Activated naive CD4-positive, alpha-beta T cell treated with anti-CD3 and anti-CD28 coated beads for 36 hours (primary cell): ENCODE measurements at regions not wholly inside any gene's neighbourhood (a gene's known extent, or its start where the extent isn't known, plus 50 kb on each side); places are given as distances from the start of the nearest gene placed in this dataset.
"Not testable (repeated sequence)": the region's sequence is repeated elsewhere in the genome, so short reads cannot be mapped to it uniquely, and the experiment has no call there.

Experiments
- CTCF ChIA-PET: fragments of 350-600 bp; sonication (Branson Sonifier 250); formaldehyde crosslinking; loops from one replicate; lab custom pipeline; 2021; ENCODE audit warnings: antibody characterized with exemption; lab: Charles Lee
- DNase-seq: peaks from one replicate; pipeline ENCODE4 v3.0.0-alpha.2; 2020
- H3K27ac Mint-ChIP-seq: one replicate; pipeline ENCODE4 v1.8.0; 2021; ENCODE audit warnings: mild to moderate bottlenecking, mixed read lengths
- H3K27me3 Mint-ChIP-seq: one replicate; pipeline ENCODE4 v1.8.0; 2021; ENCODE audit warnings: low read depth, mixed read lengths
- H3K36me3 Mint-ChIP-seq: one replicate; pipeline ENCODE4 v1.8.0; 2021; ENCODE audit warnings: low read depth, mixed read lengths
- H3K4me1 Mint-ChIP-seq: one replicate; pipeline ENCODE4 v1.8.0; 2021; ENCODE audit warnings: low read depth, mixed read lengths
- H3K4me3 Mint-ChIP-seq: one replicate; pipeline ENCODE4 v1.8.0; 2021; ENCODE audit warnings: mild to moderate bottlenecking, moderate library complexity, mixed read lengths
- H3K9me3 Mint-ChIP-seq: one replicate; pipeline ENCODE4 v1.8.0; 2021; ENCODE audit warnings: mixed read lengths
- intact Hi-C: fragments of 100-400 bp; cut with micrococcal nuclease; formaldehyde crosslinking; loops from one replicate; pipeline ENCODE4 v1.15.1; 2023

GRCh38 chr20:52019313-52019712 lies 172.3 kb downstream of the ZFP64 start:
- Mint-ChIP-seq H3K36me3 (no peaks in the 10 kb centered on the region), H3K27me3 (no peaks in the 10 kb centered on the region), H3K27ac (no peak overlapping the region), H3K9me3 (no peaks in the 10 kb centered on the region), H3K4me3 (no peak overlapping the region), H3K4me1 (no peaks in the 10 kb centered on the region)
- CTCF ChIA-PET, result no interaction called here
- DNase-seq, result no peak
- intact Hi-C loops, result no loop called here

GRCh38 chr20:52017669-52018317 lies 173.8 kb downstream of the ZFP64 start:
- H3K27ac Mint-ChIP-seq, result no peak overlapping the region
- CTCF ChIA-PET, result interaction anchor here (0.7 kb wide), 1 partner anchor 735 kb away, joined by 3 read pairs; no protein-coding TSS in a partner anchor
- no peaks in the 10 kb centered on the region for H3K4me1 Mint-ChIP-seq
- intact Hi-C loops, result no loop called here
- no peak overlapping the region for H3K4me3 Mint-ChIP-seq
- H3K36me3 Mint-ChIP-seq, result no peaks in the 10 kb centered on the region
- H3K27me3 Mint-ChIP-seq, result no peaks in the 10 kb centered on the region
- no peaks in the 10 kb centered on the region for H3K9me3 Mint-ChIP-seq
- no peak for DNase-seq

- H3K27me3 Mint-ChIP-seq, result no peaks in the 10 kb centered on the region
- no peak overlapping the region for H3K4me3 Mint-ChIP-seq
- H3K9me3 Mint-ChIP-seq, result peaks cover 6% of the 10 kb centered on the region
- H3K4me1 Mint-ChIP-seq, result no peaks in the 10 kb centered on the region
- intact Hi-C loops, result no loop called here
- no peaks in the 10 kb centered on the region for H3K36me3 Mint-ChIP-seq
- H3K27ac Mint-ChIP-seq, result no peak overlapping the region
- no peak for DNase-seq
- CTCF ChIA-PET, result no interaction called here
These were observed 175.6 kb downstream of the ZFP64 start for GRCh38 chr20:52016022-52016421.

- CTCF ChIA-PET, result no interaction called here
- Mint-ChIP-seq H3K4me3 (no peak overlapping the region), H3K27me3 (peaks cover 2% of the 10 kb centered on the region), H3K4me1 (no peaks in the 10 kb centered on the region), H3K36me3 (peaks cover 3% of the 10 kb centered on the region), H3K27ac (no peak overlapping the region), H3K9me3 (peaks cover 13% of the 10 kb centered on the region)
- DNase-seq, result no peak
- intact Hi-C loops, result no loop called here
These were observed 176.4 kb downstream of the ZFP64 start for GRCh38 chr20:52015155-52015554.

GRCh38 chr20:52012079-52012478 lies 179.5 kb downstream of the ZFP64 start:
- intact Hi-C loops, result no loop called here

GRCh38 chr20:52011093-52011492 lies 180.5 kb downstream of the ZFP64 start:
- Mint-ChIP-seq H3K4me1 (no peaks in the 10 kb centered on the region), H3K36me3 (peaks cover 3% of the 10 kb centered on the region), H3K27me3 (peaks cover 4% of the 10 kb centered on the region), H3K27ac (no peak overlapping the region), H3K9me3 (peaks cover 14% of the 10 kb centered on the region), H3K4me3 (no peak overlapping the region)
- DNase-seq, result no peak
- CTCF ChIA-PET, result interaction anchor here (0.6 kb wide), 1 partner anchor 180 kb away, joined by 3 read pairs; no protein-coding TSS in a partner anchor
- intact Hi-C loops, result no loop called here

More at GRCh38 chr20:52012079-52012478, 179.5 kb downstream of the ZFP64 start:
- Mint-ChIP-seq H3K27me3 (peaks cover 3% of the 10 kb centered on the region), H3K27ac (no peak overlapping the region), H3K4me3 (no peak overlapping the region), H3K36me3 (peaks cover 3% of the 10 kb centered on the region), H3K9me3 (peaks cover 14% of the 10 kb centered on the region), H3K4me1 (no peaks in the 10 kb centered on the region)
- DNase-seq, result no peak
- CTCF ChIA-PET, result no interaction called here

GRCh38 chr20:52010541-52010940 lies 181.0 kb downstream of the ZFP64 start:
- intact Hi-C loops, result no loop called here
- Mint-ChIP-seq H3K4me1 (no peaks in the 10 kb centered on the region), H3K36me3 (peaks cover 3% of the 10 kb centered on the region), H3K9me3 (peaks cover 14% of the 10 kb centered on the region), H3K27ac (no peak overlapping the region), H3K27me3 (peaks cover 4% of the 10 kb centered on the region), H3K4me3 (no peak overlapping the region)
- DNase-seq, result no peak
- CTCF ChIA-PET, result no interaction called here

GRCh38 chr20:52008874-52009273 lies 182.7 kb downstream of the ZFP64 start:
- Mint-ChIP-seq H3K27me3 (peaks cover 4% of the 10 kb centered on the region), H3K36me3 (peaks cover 3% of the 10 kb centered on the region), H3K9me3 (peaks cover 14% of the 10 kb centered on the region), H3K27ac (no peak overlapping the region), H3K4me3 (no peak overlapping the region), H3K4me1 (no peaks in the 10 kb centered on the region)
- intact Hi-C loops, result no loop called here
- DNase-seq, result no peak
- CTCF ChIA-PET, result no interaction called here

GRCh38 chr20:52004715-52005114 lies 186.9 kb downstream of the ZFP64 start:
- intact Hi-C loops, result no loop called here
- CTCF ChIA-PET, result no interaction called here
- DNase-seq, result no peak
- no peaks in the 10 kb centered on the region for H3K36me3 Mint-ChIP-seq
- H3K9me3 Mint-ChIP-seq, result no peaks in the 10 kb centered on the region
- no peak overlapping the region for H3K4me3 Mint-ChIP-seq
- H3K27me3 Mint-ChIP-seq, result peaks cover 6% of the 10 kb centered on the region
- no peak overlapping the region for H3K27ac Mint-ChIP-seq
- H3K4me1 Mint-ChIP-seq, result no peaks in the 10 kb centered on the region

GRCh38 chr20:52004018-52004417 lies 187.6 kb downstream of the ZFP64 start:
- Mint-ChIP-seq H3K27me3 (peaks cover 6% of the 10 kb centered on the region), H3K36me3 (no peaks in the 10 kb centered on the region), H3K4me1 (no peaks in the 10 kb centered on the region), H3K27ac (no peak overlapping the region), H3K4me3 (no peak overlapping the region), H3K9me3 (no peaks in the 10 kb centered on the region)
- DNase-seq, result no peak
- CTCF ChIA-PET, result no interaction called here
- intact Hi-C loops, result no loop called here

- intact Hi-C loops, result no loop called here
- Mint-ChIP-seq H3K4me3 (no peak overlapping the region), H3K27ac (no peak overlapping the region), H3K27me3 (peaks cover 6% of the 10 kb centered on the region), H3K9me3 (no peaks in the 10 kb centered on the region), H3K4me1 (no peaks in the 10 kb centered on the region), H3K36me3 (no peaks in the 10 kb centered on the region)
- DNase-seq, result no peak
- CTCF ChIA-PET, result no interaction called here
These were observed 188.2 kb downstream of the ZFP64 start for GRCh38 chr20:52003415-52003814.

- no peaks in the 10 kb centered on the region for H3K4me1 Mint-ChIP-seq
- H3K9me3 Mint-ChIP-seq, result no peaks in the 10 kb centered on the region
- DNase-seq, result no peak
- peaks cover 5% of the 10 kb centered on the region for H3K27me3 Mint-ChIP-seq
- H3K27ac Mint-ChIP-seq, result no peak overlapping the region
- H3K4me3 Mint-ChIP-seq, result no peak overlapping the region
- no peaks in the 10 kb centered on the region for H3K36me3 Mint-ChIP-seq
- CTCF ChIA-PET, result no interaction called here
- intact Hi-C loops, result no loop called here
These were observed 189.4 kb downstream of the ZFP64 start for GRCh38 chr20:52001999-52002666.

- H3K9me3 Mint-ChIP-seq, intact Hi-C loops, DNase-seq, H3K36me3 Mint-ChIP-seq, H3K4me1 Mint-ChIP-seq, H3K27ac Mint-ChIP-seq, H3K27me3 Mint-ChIP-seq, CTCF ChIA-PET, H3K4me3 Mint-ChIP-seq: not testable (repeated sequence)
These were observed 194.2 kb downstream of the ZFP64 start for GRCh38 chr20:51997281-51997936.
